GM21717 (cell line): ENCODE measurements at regions not wholly inside any gene's neighbourhood (a gene's known extent, or its start where the extent isn't known, plus 50 kb on each side); places are given as distances from the start of the nearest gene placed in this dataset.
"Not testable (repeated sequence)": the region's sequence is repeated elsewhere in the genome, so short reads cannot be mapped to it uniquely, and the experiment has no call there.

Experiments
- ATAC-seq: cut with Tn5 transposase; IDR thresholded peaks from one replicate; pipeline ENCODE4 v1.9.1; 2021; ENCODE audit warnings: mild to moderate bottlenecking, moderate library complexity; ENCODE audit not compliant: unreplicated experiment

DNA sequence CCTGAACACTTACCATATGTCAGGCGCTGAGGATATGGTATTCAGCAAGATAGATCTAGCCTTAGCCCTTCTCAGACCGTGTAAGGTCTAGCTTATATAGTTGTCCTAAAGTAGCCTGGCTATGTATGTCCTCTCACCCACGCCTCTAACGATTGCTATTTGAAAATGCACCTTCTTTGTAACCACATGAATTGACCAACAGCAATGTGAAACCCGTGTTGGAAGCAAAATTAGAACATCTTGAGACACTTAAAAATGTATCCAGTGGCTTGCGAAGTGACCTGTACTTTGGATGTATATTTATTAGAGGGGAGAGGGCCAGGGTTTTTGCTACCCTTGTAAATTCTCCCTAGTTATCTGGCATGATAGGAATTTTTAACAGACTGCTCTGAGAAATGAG is 860.0 kb upstream of the ZEB2 start:
- ATAC-seq = no peak

DNA sequence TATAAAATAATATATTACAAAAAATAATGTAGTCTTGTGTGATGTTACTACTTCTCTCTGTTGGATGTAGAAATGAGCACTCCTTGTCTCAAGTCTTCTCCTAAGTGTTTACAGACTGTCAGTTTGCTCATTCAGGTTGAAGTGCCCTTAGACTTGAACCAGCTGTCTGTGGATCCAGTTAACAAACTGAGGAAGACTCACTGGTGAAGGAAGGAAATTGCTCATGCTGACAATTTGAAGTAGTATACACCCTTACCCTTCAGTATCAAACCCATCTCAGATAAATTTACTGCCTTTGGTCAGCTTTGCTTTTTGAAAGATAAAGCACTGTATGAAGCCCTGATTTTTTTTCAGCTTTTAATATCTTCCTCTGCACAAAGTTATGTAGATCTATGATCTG is 854.2 kb upstream of the ZEB2 start:
- ATAC-seq = no peak

DNA sequence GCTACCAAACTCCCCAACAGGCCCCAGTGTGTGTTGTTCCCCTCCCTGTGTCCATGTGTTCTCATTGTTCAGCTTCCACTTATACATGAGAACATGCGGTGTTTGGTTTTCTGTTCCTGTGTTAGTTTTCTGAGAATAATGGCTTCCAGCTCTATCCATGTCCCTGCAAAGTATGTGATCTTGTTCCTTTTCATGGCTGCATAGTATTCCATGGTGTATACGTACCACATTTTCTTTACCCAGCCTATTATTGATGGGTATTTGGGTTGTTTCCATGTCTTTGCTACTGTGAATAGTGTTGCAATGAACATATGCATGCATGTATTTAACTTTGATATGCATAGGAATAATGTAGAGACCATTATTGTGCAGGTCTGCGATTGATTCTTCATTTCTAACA is 847.4 kb upstream of the ZEB2 start:
- ATAC-seq = not testable (repeated sequence)

DNA sequence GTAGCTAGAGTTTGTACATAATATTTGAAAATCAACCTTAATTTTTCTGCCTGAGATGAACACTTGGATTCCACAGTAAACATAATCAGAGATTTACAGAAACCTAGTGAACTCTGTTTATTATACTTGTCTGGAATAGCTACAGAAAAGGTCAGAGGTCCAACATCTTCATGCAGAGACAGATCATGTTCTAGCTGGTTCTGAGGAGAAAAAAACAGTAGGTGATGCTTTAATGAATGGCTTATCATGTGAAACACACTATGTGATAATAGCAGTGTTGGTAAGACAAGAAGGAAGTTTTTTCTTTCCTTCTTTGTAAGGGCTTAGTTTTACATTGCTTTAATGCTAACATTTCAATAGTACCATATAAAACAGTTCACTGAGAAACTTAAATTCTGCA is 846.4 kb upstream of the ZEB2 start:
- ATAC-seq = no peak

DNA sequence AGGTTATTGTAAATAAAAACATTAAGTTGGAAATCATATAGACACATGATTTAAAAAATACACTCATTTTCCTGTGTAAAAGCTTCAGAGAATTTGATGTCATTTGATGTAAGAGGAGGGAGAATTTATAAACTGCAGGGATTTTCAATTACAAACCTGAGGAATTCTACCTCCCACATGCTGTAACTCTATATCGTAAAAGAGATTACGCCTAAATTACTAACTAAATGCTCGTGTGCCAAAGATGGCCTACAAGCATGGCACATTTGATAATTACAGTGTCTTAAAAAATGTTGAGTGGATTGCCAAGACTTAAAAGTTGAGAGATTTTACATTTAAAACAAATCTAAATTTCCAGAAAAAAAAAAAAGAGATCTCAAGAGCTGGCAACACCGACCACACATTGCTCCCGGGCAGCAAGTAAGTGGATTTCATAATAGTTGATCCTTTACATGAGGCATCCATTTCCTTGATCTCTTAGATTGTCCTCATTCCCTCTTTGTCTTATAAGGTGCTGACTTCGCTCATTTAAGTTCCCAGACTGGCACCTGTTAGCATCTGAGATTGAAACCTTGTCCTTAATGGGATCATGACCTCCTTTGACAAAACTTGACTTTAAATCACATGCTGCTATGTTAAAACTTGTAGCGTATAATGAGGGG is 840.3 kb upstream of the ZEB2 start:
- ATAC-seq = no peak

DNA sequence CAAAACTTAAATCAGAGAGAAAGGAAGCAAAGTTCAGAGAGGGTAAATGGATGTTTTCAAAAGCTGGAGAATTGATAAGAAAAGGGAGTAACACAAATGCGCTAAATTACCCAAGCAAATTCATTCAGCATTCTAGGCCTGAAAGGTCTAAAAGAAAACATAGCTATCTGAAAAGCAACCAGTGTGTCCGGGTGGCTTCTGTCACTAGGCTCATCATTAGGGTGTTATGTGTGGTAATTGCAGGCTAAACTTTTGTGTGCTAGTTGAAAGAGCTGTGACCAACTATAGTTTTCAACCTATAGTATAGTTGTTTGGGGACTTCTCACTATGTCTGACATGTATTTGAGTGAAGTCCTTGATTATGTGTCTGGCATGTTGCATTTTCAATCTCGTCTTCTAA is 839.6 kb upstream of the ZEB2 start:
- ATAC-seq = no peak

DNA sequence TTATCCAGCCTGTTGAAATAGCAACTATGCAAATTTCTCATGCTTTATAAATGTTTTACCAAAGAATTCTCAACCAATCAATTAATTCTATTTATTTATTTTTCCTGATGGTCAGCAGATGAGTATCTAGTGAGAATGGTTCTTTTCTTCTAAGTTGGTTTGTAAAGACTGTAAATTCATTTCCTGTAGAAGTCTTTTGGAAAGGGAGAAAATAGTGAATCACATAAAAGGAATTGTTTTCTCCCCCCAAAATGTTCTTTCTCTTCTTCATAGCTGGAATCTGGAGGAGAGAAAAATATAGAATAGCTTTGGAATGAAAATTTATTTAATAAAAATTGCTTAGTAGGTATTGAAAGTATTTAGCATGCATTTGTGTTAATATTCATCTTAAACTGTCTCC is 836.1 kb upstream of the ZEB2 start:
- ATAC-seq = no peak

DNA sequence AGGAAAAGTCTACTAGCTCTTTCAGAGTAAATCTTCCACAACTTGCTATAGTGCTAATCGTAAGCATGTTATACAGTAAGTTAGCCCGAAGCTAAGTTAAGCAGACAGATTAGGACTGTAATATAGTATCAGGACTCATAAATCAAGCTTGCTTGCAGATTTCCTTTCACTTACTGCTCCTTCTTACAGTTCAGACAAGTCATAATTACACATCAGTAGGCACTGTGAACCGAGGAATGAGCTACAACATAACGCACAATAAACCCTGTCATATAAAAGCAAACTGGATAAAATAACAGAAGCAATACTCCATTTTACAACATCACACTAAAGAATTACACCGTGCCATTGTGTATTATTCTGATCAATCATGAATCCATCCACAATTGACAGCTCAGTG is 832.6 kb upstream of the ZEB2 start:
- no peak for ATAC-seq

DNA sequence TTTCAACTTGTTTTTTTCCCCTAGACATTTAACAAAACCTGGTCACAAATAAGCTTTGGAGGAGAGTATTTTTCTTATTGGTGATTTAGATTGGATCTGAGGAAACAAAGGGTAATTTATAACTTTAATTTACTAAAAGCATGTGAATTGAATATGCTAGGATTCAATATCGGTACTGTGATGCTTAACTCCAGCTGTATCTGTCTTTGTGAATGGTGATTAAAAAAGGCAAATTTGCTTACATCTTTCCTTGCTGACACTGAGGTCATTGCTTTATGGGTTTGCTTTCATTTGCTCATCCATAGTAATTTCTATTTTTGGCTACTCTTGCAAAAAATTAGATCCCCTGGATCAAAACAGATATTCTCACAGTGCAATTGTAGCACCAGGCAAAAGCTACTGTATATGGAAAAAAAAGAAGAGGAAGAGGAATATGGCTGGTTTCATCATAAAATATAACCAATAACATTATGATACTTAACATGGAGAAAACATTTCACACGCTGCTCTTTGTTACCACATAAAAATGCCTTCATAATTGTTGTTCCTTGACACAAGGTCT is 832.0 kb upstream of the ZEB2 start:
- no peak for ATAC-seq

DNA sequence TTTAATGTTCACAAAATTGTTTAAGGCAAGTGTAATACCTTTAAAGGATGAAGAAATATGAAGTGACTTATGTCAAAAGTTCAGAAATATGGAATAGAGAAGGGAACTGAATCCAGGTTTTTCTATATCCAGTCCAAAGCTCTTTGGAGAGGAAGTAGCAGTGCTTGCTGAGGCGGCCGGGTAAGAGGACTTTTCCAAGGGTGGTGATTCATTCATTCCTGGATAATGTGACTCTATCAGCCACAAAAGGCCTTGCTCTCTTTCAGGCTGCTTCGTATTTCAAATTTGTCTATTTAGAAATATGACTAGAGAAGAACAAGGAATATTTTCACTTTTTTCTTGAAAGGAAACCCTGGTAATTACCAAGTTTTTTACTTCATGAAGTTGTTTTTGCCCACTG is 830.1 kb upstream of the ZEB2 start:
- no peak for ATAC-seq

DNA sequence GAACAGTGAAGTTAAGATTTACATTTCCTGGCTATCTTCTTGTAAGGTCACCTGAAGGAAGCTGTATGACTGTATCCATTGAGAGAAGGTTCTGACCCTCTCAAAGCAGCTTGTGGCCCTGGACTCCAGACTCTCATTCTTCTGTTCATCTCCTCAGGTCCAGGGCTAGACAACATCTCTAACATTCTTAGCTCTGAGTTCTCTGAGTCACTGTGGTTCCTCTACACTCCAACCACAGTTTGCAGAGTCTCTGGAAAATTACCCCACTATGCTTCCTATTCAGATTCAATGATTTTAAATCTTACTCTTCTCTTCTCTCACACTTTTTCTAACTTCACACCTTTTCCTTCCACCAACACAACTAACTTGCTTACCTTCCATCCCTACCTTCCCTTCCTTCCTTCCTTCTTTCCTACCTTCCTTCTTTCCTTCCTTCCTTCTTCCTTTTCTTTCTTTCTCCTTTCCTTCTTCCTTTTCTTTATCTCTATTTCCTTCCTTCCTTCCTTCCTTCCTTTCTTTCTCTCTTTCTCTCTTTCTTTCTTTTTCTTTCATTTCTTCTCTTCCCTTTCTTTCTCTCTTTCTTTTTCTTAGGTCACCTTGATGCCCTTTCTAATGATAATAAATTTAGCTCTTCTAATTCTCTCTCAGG is 824.3 kb upstream of the ZEB2 start:
- ATAC-seq = no peak

DNA sequence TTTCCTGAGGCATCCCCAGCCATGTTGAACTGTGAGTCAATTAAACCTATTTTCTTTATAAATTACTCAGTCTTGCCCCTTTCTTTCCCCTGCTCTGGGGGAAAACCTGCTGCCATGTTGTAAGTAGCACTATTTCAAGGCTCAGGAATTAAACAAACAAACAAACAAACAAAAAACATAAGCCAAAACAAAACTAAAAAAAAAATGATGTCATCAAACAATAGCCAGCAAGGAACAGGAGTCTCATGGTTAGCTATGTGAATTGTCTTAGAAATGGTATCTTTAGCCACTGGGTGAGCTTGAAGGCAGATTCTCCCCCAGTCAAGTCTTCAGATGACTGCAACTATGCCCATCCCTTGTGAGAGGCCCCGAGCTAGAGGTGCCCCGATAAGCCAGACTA is 823.4 kb upstream of the ZEB2 start:
- ATAC-seq = no peak

DNA sequence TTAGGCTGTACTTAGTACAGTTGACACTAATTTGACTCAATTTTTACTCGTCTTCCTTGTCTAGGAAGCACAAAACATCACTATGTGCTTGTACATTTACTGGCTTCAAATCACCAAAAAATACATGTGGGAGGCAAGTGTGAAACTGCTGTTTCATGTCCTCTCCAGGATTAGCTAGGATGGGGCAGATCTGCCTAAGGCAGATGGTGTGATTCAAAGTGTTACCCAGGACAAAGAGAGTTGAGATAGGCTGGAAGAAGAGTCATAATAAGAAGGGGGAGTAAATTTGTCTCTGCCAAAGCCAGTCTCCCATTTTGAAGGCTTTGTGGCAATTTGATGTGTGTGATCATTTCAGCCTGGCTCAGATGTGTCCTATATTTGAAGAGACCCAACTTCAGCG is 821.6 kb upstream of the ZEB2 start:
- no peak for ATAC-seq

DNA sequence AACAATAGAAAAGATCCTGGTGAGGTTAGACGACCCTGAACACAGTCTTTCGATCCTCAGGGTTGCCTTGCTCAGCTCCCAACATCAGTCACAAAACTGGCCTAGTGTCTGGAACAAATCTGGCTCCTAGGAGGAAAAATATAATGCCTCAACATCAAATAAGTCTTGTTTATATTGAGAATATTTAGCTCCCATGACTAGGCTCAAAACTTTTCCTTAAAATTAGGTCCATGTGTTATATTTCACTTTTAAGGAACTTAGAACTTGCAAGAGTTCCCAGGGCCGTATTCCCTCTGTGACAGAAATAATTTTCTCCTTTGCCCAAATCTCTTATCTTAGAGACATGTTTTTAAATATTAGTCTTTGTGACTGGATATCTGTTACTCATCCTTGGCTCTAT is 819.7 kb upstream of the ZEB2 start:
- no peak for ATAC-seq

DNA sequence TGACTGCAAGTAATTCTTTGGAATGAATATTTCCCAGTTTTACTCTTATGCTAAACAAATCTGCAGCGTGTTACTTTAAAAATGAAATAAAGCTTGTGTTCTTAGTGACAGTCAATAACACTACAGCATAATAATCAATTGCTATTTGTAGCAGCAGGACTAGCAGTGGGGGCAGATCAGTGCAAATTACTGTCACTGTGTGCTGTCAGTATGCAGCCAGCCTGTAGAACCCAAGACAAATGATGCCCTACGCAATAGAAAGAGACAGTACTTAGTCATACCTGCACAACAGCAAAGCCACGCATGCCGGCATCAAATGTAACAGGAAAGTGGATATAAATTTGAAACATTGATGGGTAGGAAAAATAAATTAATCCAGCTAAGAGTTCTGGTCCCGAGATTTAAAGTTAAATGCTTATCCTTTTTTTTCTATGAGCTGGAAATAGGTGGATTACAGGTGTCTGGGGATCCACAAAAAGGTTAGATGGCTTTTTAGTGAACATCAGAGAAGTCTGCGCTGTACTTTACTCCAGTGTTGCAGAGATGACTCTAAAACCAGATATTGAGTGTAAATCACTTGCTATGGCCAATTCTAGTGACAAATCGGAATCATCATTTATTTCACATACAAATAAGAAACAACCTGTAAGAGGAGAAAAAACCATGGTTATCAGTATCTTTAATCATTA is 812.4 kb upstream of the ZEB2 start:
- no peak for ATAC-seq

DNA sequence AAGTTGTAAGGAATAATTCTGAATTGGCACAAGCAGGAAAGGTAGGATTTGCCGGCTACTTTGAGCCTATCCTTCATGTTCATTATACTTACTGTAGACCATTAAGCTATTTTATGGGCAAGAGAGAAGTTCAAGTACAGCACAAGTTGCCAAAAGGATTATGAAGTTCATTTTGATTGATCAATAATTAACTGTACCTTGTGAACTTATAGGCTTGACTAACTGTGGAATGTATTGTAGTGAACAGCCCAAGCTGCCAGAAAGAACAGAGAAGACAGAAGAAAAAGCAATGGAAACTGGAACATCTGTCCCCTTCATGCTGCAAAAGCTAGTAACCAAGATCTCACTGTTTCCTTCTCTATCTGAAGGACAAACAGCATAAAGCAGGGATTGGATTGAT is 810.1 kb upstream of the ZEB2 start:
- ATAC-seq = no peak

DNA sequence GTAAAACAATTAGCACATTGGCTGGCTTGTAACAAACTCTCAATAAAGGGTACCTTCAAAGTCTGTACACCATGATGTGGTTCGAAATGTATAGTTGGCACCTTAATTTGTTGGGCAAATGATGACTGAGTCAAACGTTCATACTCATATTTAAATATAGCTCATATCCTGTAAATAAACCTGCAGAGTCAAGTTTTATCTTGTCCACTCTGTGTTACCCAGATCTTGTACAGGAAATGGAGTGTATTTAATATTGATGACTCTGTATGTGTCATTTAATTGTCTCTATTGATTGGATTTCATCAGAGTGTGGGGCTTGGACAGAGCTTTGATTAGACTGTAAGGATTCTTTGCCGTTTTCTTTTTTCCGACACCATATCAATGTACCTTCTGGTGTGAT is 805.6 kb upstream of the ZEB2 start:
- no peak for ATAC-seq

DNA sequence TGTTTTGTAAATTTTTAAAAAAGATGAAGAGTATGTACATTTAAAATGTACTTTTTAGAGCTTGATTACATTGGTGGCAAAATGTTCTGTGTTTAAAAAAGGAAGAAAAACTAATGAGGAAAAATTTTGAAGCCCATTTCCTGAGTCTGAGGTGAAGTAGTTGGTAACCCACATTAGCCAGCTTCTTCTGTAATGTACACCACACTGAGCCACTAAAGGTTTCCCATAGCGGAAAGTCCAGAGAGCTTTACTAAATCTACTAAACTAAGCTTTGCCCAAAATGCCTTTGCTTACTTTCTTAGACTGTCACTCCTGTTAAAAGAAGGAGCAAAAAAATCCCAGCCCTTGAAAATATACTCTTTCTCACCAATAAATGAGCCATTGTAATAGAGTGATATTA is 804.8 kb upstream of the ZEB2 start:
- no peak for ATAC-seq

DNA sequence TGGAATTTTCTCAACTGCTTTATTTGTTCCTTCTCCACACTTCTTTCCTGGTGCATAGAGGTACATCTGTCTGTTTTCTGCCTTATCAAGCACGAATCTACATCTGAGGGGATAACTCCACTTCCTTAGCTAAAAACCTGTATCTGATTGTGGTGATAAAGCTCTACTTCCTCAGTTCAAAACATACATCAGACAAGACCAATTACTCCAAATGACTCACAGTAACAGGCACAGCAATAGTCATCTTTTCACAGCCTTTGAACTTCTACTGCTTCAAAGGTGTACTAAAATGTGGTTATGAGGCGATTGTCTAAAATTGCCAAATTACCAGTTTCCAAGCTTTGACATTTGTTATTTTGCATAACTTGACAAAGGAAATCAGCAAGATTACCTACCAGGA is 803.6 kb upstream of the ZEB2 start:
- no peak for ATAC-seq

DNA sequence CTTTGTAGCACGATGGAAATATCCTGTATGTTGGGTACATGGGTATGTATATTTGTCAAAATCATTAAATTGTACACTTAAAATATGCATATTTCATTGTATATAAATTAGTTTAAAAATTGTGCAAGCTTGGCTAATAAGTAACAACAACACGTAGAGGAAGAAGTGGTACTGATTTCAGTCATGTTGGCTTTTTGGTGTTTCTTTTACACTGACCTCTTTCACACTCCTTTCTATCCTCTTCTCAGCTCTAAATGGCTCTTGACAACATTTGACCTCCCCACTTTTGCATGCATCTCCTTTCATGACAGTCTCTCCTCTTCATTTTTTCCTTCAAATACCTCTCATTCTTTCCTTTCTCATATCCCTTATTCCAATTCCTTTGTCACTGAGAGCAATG is 801.4 kb upstream of the ZEB2 start:
- no peak for ATAC-seq

DNA sequence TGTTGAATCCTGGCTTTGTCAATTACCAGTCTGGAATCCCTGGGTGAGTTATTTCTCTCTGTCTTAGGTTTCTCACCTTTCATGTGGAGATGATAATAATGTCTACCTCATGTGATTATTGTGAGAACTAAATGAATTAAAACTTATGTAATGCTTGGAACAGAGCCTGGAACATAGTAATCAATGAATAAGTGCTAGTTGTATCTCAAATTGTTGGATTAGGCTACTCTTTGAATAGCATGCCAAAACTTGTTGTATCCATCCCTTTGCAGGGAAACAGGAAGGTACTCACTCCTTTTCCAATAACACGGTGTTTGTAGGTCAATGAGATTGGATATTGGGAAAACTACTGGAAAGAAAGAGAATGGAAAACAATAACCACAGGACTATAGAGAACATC is 796.6 kb upstream of the ZEB2 start:
- no peak for ATAC-seq

DNA sequence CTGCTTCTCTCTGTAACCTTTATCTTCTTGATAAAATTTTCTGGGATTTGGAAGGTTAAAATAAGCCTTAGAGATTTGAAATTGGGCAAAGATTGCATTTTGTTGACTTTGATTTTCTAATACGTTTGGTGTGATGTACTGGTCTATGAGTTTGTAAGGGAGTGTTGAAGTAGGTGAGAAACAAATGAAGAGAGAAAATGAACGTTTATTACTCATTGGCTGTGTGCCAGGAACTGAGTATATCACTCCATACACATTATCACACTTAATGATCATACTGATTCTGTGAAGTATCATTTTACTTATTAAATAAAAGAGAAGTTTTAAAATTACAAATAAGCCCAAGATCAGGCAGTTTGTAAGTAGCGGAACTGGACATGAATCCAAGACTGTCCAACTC is 795.1 kb upstream of the ZEB2 start:
- ATAC-seq = no peak
